ENCODE measurements at regions not wholly inside any gene's neighbourhood (a gene's known extent, or its start where the extent isn't known, plus 50 kb on each side); places are given as distances from the start of the nearest gene placed in this dataset.

DNA sequence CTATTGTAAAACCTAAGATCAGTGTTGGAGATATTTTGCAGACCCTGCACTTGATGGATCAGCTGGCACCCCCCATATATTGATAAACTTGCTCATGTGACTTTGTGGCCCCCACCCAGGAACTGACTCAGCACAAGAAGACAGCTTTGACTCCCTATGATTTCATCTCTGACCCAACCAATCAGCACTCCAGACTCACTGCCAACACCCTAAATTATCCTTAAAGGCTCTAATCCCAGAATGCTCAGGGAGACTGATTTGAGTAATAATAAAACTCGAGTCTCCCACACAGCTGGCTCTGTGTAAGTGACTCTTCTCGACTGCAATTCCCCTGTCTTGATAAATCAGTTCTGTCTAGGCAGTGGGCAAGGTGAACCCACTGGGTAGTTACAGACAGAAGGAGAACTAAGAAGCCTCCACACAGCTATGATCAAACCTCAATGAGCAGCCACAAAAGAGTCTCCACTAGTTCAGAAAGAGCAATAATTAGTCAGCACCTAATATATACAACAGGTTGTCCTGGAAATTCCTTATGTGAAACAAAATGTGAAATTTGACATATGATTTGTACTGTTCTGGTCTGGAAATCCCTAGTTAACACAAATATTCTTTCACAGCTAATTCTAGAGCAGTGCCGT, 52.2 kb downstream of the ACTL7B start:
- DNase-seq (no peak), ATAC-seq (no peak)
- intact Hi-C loops (cut with DNase I) = no loop called here
- Histone ChIP-seq H3K27me3 (ENCODE audit: low read depth) (no peaks in the 10 kb centered on the region), H3K27ac (no peak overlapping the region), H3K9me3 (no peaks in the 10 kb centered on the region), H3K36me3 (no peaks in the 10 kb centered on the region), H3K4me3 (no peak overlapping the region), H3K4me1 (no peaks in the 10 kb centered on the region)
- TF ChIP-seq, protein P1, sequence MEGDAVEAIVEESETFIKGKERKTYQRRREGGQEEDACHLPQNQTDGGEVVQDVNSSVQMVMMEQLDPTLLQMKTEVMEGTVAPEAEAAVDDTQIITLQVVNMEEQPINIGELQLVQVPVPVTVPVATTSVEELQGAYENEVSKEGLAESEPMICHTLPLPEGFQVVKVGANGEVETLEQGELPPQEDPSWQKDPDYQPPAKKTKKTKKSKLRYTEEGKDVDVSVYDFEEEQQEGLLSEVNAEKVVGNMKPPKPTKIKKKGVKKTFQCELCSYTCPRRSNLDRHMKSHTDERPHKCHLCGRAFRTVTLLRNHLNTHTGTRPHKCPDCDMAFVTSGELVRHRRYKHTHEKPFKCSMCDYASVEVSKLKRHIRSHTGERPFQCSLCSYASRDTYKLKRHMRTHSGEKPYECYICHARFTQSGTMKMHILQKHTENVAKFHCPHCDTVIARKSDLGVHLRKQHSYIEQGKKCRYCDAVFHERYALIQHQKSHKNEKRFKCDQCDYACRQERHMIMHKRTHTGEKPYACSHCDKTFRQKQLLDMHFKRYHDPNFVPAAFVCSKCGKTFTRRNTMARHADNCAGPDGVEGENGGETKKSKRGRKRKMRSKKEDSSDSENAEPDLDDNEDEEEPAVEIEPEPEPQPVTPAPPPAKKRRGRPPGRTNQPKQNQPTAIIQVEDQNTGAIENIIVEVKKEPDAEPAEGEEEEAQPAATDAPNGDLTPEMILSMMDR (IDR thresholded peaks at IDR 0.05) = no peak

DNA sequence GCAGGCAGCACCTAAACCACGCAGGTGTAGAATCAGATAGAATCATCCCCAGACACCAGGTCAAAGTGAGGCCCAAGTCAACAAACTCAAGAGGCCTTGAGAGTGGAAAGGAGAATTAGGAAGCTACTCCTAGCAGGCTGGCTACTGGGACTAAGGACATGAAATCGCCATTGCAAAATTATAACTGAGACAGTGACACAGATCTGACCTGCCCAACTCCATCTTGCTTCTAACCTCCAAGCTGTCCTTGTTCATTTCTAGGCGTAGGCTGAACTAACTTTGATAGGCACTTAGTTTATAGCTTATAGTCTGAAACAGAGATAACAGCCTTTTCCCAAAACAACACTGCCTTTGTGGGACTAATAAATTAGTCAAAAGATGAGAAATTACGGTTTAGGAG, 52.8 kb downstream of the ACTL7B start:
- TF ChIP-seq, protein P1 (IDR thresholded peaks at IDR 0.05) = no peak
- Histone ChIP-seq H3K4me1 (no peaks in the 10 kb centered on the region), H3K36me3 (no peaks in the 10 kb centered on the region), H3K27me3 (ENCODE audit: low read depth) (no peaks in the 10 kb centered on the region), H3K27ac (no peak overlapping the region), H3K9me3 (no peaks in the 10 kb centered on the region), H3K4me3 (no peak overlapping the region)
- no peak for DNase-seq
- intact Hi-C loops (cut with DNase I) = no loop called here
- ATAC-seq = no peak

DNA sequence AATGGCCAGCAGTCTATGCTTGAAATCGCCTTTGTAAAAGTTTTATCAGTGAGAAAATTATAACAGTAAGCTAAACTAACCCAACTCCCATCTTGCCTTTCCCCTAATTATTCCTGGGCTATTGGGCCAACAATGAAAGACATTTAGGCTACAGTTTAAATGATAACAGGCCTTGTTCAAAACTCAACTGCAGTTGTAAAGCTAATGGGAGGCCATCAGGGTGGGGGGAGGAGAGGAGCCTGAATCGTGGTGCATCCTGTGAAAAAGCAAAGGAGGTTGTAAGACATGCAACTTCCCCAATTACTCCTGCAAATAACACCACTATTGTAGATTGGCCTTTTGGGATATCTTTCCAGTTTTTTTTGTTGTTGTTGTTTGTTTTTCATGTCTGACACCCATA, 53.8 kb downstream of the ACTL7B start:
- Histone ChIP-seq H3K36me3 (no peaks in the 10 kb centered on the region), H3K27ac (no peak overlapping the region), H3K9me3 (no peaks in the 10 kb centered on the region), H3K27me3 (ENCODE audit: low read depth) (no peaks in the 10 kb centered on the region), H3K4me3 (no peak overlapping the region), H3K4me1 (no peaks in the 10 kb centered on the region)
- DNase-seq (no peak), ATAC-seq (no peak)
- intact Hi-C loops (cut with DNase I) = no loop called here
- TF ChIP-seq, protein P1 (IDR thresholded peaks at IDR 0.05) = no peak

DNA sequence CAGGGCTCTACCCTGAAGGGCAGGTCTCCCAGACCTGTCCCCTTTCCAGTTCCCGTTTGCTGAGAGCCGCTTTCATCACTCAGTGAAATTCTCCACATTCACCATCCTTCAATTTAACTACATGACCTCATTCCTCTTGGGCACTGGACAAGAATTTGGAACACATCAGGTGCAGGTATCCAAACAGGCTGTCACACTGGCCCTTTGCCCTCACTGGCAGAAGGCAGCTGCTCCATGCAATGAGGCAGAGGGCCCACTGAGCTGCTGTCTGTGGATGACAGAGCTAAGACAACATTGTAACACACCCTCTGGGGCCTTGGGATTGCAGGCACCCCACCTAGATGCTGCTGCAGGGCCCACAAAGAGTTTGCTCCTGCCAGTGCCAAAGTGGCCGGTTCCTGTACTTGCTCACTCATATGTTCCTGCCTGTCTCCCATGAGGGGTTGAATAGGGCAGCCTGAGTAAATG, 55.1 kb downstream of the ACTL7B start:
- no peaks in the 10 kb centered on the region for H3K9me3 ChIP-seq
- no peak for ATAC-seq
- no peaks in the 10 kb centered on the region for H3K36me3 ChIP-seq
- intact Hi-C loops (cut with DNase I) = no loop called here
- no peak overlapping the region for H3K4me3 ChIP-seq
- no peak overlapping the region for H3K27ac ChIP-seq
- H3K27me3 ChIP-seq (ENCODE audit: low read depth) = no peaks in the 10 kb centered on the region
- TF ChIP-seq, protein P1 (IDR thresholded peaks at IDR 0.05) = no peak
- no peaks in the 10 kb centered on the region for H3K4me1 ChIP-seq
- DNase-seq = no peak

DNA sequence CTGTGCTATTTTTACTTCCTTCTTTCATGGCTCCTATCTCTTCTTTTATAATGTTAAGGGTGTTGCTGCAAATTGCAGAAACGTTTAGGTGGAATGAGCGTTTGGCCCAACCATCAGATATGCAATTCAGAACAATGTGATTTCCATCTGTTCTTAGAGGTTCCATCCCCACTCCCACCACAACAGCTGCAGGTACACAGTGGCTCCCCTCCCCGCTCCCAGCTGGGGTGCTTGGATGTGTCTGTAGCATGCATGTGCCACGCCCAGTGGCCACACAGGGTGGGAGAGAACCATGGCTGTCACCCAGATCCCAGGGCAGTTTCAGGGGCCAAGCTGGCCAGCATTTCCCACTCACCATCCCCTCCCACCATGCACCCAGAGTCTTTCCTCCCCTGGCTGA, 62.2 kb downstream of the ACTL7B start:
- Histone ChIP-seq H3K27ac (no peak overlapping the region), H3K4me3 (no peak overlapping the region), H3K4me1 (no peaks in the 10 kb centered on the region), H3K36me3 (no peaks in the 10 kb centered on the region), H3K27me3 (ENCODE audit: low read depth) (no peaks in the 10 kb centered on the region), H3K9me3 (no peaks in the 10 kb centered on the region)
- intact Hi-C loops (cut with DNase I) = no loop called here
- DNase-seq = no peak
- no peak for ATAC-seq
- TF ChIP-seq, protein P1 (IDR thresholded peaks at IDR 0.05) = no peak

All from lower lobe of right lung (tissue), 2 donors.